IPS-11a (cell line): ENCODE measurements at regions not wholly inside any gene's neighbourhood (a gene's known extent, or its start where the extent isn't known, plus 50 kb on each side); places are given as distances from the start of the nearest gene placed in this dataset.
"Not testable (repeated sequence)": the region's sequence is repeated elsewhere in the genome, so short reads cannot be mapped to it uniquely, and the experiment has no call there.

ENCODE experiments used
- H3K4me3 ChIP-seq: one replicate; pipeline ENCODE4 v1.5.1; 2013; ENCODE audit warnings: low read depth, low read length, control low read depth

DNA sequence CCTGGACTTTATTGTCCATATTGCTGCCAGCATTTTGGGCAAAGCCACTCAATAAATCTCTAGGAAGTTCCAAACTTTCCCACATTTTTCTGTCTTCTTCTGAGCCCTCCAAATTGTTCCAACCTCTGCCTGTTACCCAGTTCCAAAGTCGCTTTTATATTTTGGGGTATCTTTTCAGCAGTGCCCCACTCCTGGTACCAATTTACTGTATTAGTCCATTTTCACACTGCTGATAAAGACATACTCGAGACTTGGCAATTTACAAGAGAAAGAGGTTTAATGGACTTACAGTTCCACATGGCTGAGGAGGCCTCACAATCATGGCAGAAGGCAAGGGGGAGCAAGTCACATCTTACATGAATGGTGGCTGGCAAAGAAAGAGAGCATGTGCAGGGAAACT is 53.4 kb downstream of the AHSP start:
- H3K4me3 ChIP-seq = not testable (repeated sequence)

DNA sequence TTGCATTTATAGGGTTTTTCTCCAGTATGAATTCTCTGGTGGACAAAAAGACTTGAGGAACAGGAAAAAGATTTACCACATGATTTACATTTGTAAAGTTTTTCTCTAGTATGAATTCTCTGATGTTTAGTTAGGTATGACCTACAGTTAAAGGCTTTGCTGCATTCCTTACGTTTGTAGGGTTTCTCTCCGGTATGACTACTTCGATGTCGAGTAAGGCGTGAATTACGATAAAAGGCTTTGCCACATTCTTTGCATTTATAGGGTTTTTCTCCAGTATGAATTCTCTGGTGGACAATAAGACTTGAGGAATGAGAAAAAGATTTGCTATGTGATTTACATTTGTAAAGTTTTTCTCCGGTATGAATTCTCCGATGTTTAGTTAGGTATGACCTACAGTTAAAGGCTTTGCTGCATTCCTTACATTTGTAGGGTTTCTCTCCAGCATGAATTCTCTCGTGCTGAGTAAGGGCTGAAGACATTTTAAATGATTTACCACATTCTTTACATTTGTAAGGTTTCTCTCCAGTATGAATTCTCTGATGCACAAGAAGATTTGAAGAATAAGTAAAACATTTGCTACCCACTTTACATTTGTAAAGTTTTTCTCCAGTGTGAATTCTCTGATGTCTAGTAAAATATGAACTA is 74.2 kb downstream of the AHSP start:
- H3K4me3 ChIP-seq = not testable (repeated sequence)

DNA sequence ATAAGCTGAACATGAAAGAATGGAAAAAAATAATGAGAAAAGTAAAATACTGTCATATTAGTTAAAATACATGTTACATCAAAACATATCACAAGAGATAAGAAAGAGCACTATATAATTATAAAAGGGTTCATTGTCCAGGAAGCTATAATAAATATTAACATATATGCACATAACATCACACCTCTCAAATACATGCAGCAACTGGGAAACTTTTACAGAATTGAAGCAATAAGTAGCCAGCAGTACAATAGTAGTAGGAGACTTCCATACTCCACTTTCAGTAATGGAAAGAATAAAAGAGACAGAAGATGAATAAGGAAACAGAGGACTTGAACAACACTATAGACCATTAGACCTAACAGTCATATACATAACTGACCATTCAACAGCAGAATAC is 90.4 kb downstream of the AHSP start:
- no peak overlapping the region for H3K4me3 ChIP-seq

DNA sequence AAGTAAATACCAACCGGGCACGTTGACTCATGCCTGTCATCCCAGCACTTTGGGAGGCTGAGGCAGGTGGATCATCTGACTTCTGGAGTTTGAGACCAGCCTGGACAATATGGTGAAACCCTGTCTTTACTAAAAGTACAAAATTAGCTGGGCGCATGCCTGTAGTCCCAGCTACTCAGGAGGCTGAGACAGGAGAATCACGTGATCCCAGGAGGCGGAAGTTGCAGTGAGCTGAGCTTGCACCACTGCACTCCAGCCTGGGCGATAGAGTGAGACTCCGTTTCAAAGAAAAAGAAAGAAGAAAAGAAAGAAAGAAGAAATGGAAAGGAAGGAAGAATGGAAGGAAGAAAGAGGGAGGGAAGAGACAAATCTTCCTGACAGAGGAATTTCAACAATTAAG is 108.7 kb downstream of the AHSP start:
- H3K4me3 ChIP-seq = no peak overlapping the region

DNA sequence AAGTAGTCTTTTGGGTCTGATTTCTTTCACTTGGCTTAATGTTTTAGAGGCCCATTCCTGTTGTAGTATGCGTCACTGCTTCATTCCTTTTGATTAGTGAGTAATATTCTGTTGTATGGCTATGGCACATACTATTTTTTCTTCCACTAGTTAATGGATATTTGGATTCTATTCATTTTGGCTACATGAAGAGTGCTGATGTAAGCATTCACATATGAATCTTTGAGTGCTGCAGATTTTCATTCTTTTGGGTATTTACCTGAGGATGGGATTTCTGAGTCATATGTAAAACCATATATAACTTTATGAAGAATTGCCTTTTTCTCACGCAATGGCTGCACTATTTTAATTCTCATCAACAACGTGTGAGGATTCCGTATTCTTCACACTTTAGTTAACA is 113.6 kb downstream of the AHSP start:
- no peak overlapping the region for H3K4me3 ChIP-seq

DNA sequence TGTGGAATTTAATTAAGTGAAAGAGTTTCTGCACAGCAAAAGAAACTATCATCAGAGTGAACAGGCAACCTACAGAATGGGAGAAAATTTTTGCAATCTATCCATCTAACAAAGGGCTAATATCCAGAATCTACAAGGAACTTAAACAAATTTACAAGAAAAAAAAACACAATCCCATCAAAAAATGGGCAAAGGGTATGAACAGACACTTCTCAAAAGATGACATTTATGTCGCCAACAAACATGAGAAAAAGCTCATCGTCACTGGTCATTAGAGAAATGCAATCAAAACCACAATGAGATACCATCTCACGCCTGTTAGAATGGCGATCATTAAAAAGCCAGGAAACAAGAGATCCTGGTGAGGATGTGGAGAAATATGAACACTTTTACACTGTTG is 128.0 kb downstream of the AHSP start:
- H3K4me3 ChIP-seq = not testable (repeated sequence)

DNA sequence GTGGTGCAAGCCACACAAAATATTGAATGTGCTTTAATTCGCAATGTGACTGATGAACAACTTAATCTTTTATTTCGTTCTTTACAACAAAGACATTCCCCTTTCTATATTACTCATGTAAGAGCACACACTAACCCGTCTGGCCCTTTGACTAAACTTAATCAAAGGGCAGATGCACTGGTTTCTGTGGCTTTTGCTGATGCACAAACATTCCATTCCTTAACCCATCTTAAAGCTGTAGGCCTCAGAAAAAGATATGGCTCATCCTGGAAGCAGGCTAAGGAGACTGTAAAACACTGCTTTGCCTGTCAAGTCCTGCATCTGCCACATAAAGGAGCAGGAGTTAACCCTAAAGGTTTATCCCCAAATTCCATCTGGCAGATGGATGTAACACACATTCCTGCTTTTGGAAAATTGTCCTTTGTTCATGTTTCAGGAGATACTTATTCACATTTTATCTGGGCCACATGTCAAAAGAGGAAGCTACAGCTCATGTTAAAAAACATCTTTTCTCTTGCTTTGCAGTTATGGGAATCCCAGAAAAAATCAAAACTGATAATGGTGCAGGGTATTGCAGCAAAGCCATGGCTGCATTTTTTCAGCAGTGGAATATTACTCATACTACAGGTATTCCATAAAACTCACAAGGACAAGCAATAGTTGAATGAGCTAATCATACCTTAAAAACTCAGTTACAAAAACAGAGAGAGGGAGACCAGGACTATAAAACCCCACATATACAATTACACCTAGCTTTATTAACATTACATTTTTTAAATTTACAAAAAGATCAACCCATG is 137.2 kb downstream of the AHSP start:
- no peak overlapping the region for H3K4me3 ChIP-seq

DNA sequence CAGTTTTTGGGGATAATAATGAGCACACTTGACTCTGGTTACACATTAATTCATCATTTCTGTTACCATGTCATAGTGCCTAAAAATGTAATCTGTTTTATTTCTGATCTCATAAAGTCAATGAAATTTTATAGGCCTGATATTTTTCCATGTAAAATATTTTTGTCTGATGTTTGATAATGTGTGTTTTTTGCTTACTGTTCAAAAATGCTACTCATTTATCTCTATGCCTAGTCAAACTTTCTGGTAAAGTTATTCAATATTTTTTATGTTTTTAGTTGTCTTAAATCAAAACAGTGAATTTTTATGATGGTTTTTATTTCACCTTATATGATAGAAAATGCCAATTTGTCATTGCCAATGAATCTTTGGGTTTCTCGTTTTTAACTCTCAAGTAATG is 147.0 kb downstream of the AHSP start:
- H3K4me3 ChIP-seq = no peak overlapping the region

DNA sequence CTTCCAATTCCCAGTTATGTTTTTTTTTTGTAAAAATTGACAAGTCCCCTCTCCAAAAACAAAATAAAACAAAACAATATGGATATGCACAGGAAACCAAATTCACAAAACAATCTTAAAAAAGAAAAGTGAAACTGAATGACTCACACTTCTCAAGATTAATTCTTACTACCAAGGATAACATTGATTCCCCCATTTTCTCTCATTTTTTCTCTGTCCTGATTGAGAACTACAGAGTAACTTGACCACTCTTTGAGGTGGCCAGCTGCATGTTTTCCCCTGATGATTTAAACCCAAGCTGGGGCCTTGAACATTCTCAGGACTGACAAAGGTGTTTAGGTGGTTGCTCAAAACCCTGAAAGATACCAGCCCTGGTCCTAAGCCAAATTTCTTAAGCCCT is 149.0 kb downstream of the AHSP start:
- no peak overlapping the region for H3K4me3 ChIP-seq

DNA sequence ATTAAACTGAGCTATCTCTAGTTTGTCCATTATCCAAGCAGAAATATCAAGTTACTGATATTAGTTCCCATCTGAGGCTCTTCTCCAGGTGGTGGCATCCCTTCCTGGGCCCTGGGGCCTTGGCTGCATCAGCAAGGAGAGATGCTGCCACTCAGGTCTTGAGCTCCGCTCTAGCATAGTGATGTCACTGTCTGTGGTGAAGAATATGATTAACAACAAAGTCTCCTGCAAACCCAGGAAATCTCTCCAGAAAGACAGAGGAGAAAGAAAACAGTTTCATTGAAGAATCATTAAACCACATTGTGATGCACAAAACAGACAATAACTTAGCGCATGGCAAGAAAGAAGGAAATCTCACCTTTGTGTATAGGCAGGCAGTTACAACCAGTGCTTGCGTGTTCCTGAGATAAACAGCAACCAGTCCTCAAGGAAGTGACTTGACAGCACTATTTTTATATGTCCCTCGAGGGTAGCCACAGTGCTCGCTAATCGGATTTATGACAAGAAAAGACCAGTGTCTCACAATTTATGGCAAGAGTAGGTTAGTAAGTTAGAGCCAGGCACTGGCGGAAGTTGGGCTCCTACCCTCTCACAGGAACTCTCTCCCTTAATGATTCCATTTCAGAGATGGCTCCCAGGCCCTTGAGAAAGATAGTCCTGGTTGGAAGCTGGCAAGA is 151.1 kb downstream of the AHSP start:
- no peak overlapping the region for H3K4me3 ChIP-seq

DNA sequence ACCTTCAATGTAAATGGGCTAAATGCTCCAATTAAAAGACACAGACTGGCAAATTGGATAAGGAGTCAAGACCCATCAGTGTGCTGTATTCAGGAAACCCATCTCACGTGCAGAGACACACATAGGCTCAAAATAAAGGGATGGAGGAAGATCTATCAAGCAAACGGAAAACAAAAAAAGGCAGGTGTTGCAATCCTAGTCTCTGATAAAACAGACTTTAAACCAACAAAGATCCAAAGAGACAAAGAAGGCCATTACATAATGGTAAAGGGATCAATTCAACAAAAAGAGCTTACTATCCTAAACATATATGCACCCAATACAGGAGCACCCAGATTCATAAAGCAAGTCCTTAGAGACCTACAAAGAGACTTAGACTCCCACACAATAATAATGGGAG is 161.6 kb downstream of the AHSP start:
- H3K4me3 ChIP-seq = not testable (repeated sequence)

DNA sequence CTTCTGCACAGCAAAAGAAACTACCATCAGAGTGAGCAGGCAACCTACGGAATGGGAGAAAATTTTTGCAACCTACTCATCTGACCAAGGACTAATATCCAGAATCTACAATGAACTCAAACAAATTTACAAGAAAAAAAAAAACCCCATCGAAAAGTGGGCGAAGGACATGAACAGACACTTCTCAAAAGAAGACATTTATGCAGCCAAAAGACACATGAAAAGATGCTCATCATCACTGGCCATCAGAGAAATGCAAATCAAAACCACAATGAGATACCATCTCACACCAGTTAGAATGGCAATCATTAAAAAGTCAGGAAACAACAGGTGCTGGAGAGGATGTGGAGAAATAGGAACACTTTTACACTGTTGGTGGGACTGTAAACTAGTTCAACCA is 164.6 kb downstream of the AHSP start:
- not testable (repeated sequence) for H3K4me3 ChIP-seq

DNA sequence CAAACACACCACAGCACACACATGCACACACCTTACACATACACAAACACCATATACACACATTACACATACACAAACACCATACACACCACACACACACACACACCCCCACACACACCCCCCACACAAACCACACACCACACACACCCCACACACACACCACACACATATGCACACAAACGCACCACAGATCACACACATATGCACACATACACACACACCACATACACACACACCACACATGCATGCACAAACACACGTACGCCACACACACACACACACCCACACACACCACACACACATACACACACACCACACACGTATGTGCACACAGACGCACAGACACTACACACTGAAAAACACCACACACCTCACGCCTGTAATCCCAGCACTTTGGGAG is 166.0 kb downstream of the AHSP start:
- H3K4me3 ChIP-seq = no peak overlapping the region

DNA sequence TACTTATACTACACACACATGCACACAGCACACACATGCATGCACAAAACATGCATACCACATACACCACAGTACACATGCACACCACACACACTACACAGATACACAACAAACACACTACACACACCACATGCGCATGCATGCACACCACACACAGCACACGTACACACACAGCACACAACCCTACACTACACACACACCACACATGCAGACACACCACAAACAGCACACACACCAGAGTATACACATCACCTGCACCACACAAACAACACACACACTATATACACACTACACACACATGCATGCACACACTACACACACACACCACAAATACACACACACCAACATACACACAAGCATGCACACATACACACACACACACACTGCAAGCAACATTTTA is 166.8 kb downstream of the AHSP start:
- H3K4me3 ChIP-seq = no peak overlapping the region

DNA sequence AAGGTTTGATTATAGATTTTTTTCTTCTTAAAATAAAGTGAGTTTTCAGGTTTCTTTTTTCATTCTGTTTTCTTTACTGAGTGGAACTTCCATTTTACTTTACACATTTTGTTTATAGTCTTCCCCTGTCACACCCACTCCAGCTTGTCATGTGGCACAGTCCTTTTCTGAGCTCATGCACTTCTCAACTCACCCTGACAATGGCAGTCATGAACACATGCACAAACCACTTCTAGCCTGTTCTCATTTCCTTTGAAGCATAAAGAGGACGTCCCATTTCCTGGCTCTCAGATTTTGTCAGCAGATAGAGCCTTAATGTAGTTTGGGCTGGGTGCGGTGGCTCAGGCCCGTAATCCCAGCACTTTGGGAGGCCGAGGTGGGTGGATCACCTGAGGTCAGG is 168.0 kb downstream of the AHSP start:
- H3K4me3 ChIP-seq = no peak overlapping the region

DNA sequence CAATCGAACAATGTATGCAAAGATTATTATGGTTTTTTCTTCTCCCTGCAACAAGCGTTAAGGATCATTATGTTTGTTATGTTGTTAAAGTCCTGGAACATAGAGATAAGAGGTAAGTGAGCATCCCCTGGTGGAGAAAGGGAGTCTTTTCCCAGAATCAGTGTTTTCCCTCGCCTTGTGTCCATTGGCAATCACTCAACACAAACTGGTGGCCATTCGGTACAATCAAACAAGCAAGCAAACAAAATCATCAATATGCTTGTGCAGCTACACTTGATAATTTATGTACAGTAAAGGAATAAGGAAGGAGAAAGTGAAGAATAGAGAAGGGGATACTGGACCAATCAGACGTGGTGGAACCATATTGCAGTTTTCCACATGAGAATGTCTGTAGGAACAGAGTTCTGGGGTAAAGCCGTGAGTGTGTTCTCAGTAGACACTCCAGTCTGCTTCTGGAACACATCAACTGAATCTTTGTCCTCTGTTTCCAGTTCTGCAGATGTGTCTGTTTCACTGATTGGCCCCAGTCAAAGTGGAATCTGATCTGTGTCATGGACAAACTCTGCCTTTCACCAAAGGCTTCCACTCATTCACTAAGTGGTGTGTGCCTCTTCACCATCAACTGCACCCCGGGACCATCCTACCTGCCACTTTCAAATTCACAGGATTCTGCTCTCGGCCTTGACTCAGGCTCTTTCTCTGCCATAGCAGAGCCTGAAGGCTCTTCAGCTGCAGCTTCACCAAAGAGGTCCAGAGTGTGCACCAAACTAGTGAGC is 169.5 kb downstream of the AHSP start:
- H3K4me3 ChIP-seq = no peak overlapping the region

DNA sequence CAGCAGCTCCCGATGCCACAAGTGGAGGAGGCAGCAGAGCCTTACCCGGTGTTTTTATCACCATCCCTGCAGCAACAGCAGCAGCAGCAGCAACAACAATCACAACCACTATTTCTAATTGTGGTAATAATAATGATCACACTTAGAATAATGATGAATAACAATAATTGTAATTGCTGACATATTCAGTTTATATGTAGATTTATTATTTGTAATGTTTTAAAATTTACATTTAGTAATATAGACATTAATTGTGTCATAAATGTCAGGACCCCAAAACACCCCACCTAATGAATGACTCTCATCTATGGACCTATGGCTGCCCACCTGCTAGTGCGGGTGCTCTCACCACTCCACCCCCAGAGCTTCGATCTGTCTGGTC is 170.0 kb downstream of the AHSP start:
- no peak overlapping the region for H3K4me3 ChIP-seq

DNA sequence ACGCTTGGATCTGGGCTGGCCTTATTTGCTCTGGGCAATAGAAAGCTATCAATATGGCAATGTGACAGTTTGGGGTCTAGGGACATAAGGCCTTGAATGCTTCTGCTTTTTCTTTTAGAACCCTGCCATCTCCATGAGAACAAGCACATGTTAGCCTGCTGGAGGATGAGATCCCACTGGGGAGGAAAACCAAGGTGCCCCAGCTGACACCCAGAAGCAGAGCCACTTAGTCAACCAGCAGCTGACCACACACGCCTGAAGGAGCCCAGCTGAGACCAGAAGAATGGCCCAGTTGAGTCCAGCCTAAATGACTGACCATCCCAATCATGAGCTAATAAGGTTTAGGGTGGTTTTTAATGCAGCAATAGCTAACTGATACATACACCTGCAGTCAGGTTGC is 171.2 kb downstream of the AHSP start:
- no peak overlapping the region for H3K4me3 ChIP-seq

DNA sequence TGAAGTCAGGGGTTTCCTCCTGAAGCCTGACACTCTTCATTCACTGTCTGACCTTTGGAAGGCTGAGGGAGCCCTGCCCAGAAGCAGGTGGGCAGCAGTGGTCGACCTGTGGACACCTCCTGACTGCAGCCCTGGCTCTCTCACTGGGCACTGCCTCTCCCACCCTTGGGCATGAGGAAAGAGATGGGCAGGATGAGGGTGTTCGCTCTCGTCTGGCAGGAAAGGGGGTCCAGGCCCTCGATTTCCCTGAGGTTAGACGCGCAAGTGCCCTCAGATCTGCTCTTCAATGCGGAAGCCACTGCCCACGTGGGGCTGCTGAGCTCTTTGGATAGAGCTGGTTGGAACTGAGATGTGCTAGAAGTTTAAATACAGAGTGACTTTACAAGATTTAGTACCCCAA is 171.9 kb downstream of the AHSP start:
- H3K4me3 ChIP-seq = no peak overlapping the region

DNA sequence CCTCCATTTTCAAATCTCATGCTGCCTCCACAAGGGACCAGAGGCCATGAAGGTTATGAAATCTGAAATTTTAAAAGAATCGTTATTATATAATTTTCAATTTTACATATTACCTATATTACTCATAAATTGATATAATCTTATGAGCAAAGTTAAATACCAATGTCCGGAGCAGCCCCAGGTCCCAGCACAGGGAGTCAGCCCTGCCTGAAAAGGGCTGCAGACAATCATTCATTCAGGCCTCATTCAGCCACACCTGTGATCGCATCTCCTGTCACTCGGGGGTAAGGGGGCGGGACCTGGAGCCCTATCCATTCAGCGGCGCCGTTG is 172.5 kb downstream of the AHSP start:
- peak overlapping the region; percentile 88 for H3K4me3 ChIP-seq

DNA sequence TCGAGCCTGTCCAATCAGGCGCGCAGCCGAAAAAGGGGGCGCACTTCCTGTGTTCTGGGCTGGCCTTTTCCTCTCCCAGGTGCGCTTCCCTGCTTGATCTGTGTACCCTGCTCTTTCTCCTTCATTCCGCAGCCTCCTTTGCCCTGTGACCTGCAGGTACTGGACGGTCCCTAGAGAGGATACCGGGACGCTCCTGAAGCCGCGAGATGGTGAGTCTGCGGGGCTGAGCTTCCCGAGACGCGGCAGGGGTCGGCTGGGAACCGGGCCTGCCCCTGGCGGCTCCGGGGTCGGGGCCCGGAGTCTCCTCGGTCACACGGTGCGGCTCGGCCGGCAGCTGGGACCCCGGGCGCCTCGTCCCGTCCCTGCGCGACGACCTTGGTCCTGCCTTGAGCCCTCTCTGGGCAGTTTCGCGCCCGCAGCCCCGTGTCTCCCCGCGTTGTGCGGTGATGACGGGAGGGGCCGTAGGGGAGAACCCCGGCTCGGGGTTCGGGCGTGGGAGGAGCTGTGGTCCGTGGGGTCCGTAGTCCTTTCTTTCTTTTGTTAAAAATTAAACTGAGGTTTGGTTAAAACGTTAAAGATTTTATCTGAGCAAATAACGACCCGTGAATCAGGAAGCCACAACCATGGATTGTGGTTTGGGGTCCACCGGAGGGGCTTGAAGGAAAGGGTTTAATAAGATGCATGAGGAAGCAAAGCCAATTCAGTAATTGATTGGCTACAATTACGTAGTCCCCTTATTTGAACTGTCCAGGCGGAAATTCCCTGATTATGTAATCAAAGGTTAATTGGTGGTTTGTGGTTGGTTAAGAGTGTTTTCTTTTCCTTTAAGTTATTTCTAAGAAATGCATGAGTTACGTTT is 172.8 kb upstream of the ZNF267 start:
- H3K4me3 ChIP-seq = peak overlapping the region; percentile 88
